ENCODE measurements at regions not wholly inside any gene's neighbourhood (a gene's known extent, or its start where the extent isn't known, plus 50 kb on each side); places are given as distances from the start of the nearest gene placed in this dataset.

- no peak for TF ChIP-seq POLR2A (IDR thresholded peaks at IDR 0.05)
- TF ChIP-seq CTCF (IDR thresholded peaks at IDR 0.05) = no peak
- H3K4me1 ChIP-seq = no peaks in the 10 kb centered on the region
- H3K27me3 ChIP-seq = no peaks in the 10 kb centered on the region
- WGBS (ENCODE audit: insufficient coverage, low coverage, low lambda C conversion rate, missing lambda C conversion rate) = 24% methylated on average over 1 of the region's 1 CpG
- ATAC-seq (no peak), DNase-seq (no peak)
- no peaks in the 10 kb centered on the region for H3K36me3 ChIP-seq
- no peak overlapping the region for H3K27ac ChIP-seq
- no peaks in the 10 kb centered on the region for H3K9me3 ChIP-seq
- H3K4me3 ChIP-seq = no peak overlapping the region
- intact Hi-C loops (cut with DNase I) = no loop called here
Measured at GRCh38 chr2:41062336-41062735, 610.4 kb upstream of the SLC8A1 start.

GRCh38 chr2:41066168-41066567 is 614.3 kb upstream of the SLC8A1 start:
- Histone ChIP-seq H3K27me3 (no peaks in the 10 kb centered on the region), H3K4me1 (no peaks in the 10 kb centered on the region), H3K9me3 (no peaks in the 10 kb centered on the region), H3K36me3 (no peaks in the 10 kb centered on the region), H3K4me3 (no peak overlapping the region), H3K27ac (no peak overlapping the region)
- 19% methylated on average over 2 of the region's 2 CpGs for WGBS (ENCODE audit: insufficient coverage, low coverage, low lambda C conversion rate, missing lambda C conversion rate)
- TF ChIP-seq POLR2A (IDR thresholded peaks at IDR 0.05) = no peak
- no peak for TF ChIP-seq CTCF (IDR thresholded peaks at IDR 0.05)
- ATAC-seq = no peak
- DNase-seq = no peak
- intact Hi-C loops (cut with DNase I) = no loop called here

- no peaks in the 10 kb centered on the region for H3K4me1 ChIP-seq
- no peaks in the 10 kb centered on the region for H3K36me3 ChIP-seq
- H3K4me3 ChIP-seq = no peak overlapping the region
- no peak for DNase-seq
- intact Hi-C loops (cut with DNase I) = no loop called here
- no peak for TF ChIP-seq CTCF (IDR thresholded peaks at IDR 0.05)
- no peak for TF ChIP-seq POLR2A (IDR thresholded peaks at IDR 0.05)
- 42% methylated on average over 3 of the region's 3 CpGs for WGBS (ENCODE audit: insufficient coverage, low coverage, low lambda C conversion rate, missing lambda C conversion rate)
- no peaks in the 10 kb centered on the region for H3K27me3 ChIP-seq
- ATAC-seq = no peak
- no peak overlapping the region for H3K27ac ChIP-seq
- no peaks in the 10 kb centered on the region for H3K9me3 ChIP-seq
Measured at GRCh38 chr2:41068740-41069139, 616.9 kb upstream of the SLC8A1 start.

GRCh38 chr2:41078341-41078740 is 626.5 kb upstream of the SLC8A1 start:
- DNase-seq (no peak), ATAC-seq (no peak)
- H3K9me3 ChIP-seq = no peaks in the 10 kb centered on the region
- H3K36me3 ChIP-seq = no peaks in the 10 kb centered on the region
- WGBS (ENCODE audit: insufficient coverage, low coverage, low lambda C conversion rate, missing lambda C conversion rate) = 81% methylated on average over 1 of the region's 1 CpG
- intact Hi-C loops (cut with DNase I) = no loop called here
- H3K27me3 ChIP-seq = no peaks in the 10 kb centered on the region
- no peak overlapping the region for H3K27ac ChIP-seq
- no peak overlapping the region for H3K4me3 ChIP-seq
- TF ChIP-seq POLR2A (IDR thresholded peaks at IDR 0.05) (no peak), CTCF (IDR thresholded peaks at IDR 0.05) (no peak)
- no peaks in the 10 kb centered on the region for H3K4me1 ChIP-seq

- ATAC-seq (peak in 1 of 4 donors; percentile 33), DNase-seq (no peak)
- H3K4me1 ChIP-seq = no peaks in the 10 kb centered on the region
- intact Hi-C loops (cut with DNase I) = no loop called here
- no peaks in the 10 kb centered on the region for H3K9me3 ChIP-seq
- H3K36me3 ChIP-seq = no peaks in the 10 kb centered on the region
- TF ChIP-seq CTCF (IDR thresholded peaks at IDR 0.05) = no peak
- TF ChIP-seq POLR2A (IDR thresholded peaks at IDR 0.05) = no peak
- no peaks in the 10 kb centered on the region for H3K27me3 ChIP-seq
- H3K27ac ChIP-seq = no peak overlapping the region
- 35% methylated on average over 1 of the region's 1 CpG for WGBS (ENCODE audit: insufficient coverage, low coverage, low lambda C conversion rate, missing lambda C conversion rate)
- H3K4me3 ChIP-seq = no peak overlapping the region
Measured at GRCh38 chr2:41079011-41079410, 627.1 kb upstream of the SLC8A1 start.
